Small intestine (tissue), 7 donors: ENCODE measurements at regions not wholly inside any gene's neighbourhood (a gene's known extent, or its start where the extent isn't known, plus 50 kb on each side); places are given as distances from the start of the nearest gene placed in this dataset.
"Not testable (repeated sequence)": the region's sequence is repeated elsewhere in the genome, so short reads cannot be mapped to it uniquely, and the experiment has no call there.

Source experiments
- DNase-seq, 2 donors: peaks; one replicate each; pipeline versions ENCODE4 v3.0.0 to v3.0.0-alpha.2; 2013
- FAIRE-seq: peaks from 2 replicates; lab custom pipeline; 2012; peaks lifted over from hg19 to GRCh38; lab: Jason Lieb, UNC
- H3K27ac ChIP-seq, 3 donors: one replicate each; pipeline ENCODE4 v1.5.1; 2013; ENCODE audit warnings: low read length in 2 of 3, mild to moderate bottlenecking in 2 of 3, control low read depth in 1 of 3, inconsistent platforms in 1 of 3, low read depth in 1 of 3, moderate library complexity in 1 of 3
- H3K27me3 ChIP-seq, 3 donors: one replicate each; pipeline ENCODE4 v1.6.1; 2013; ENCODE audit warnings: low read length in 3 of 3, inconsistent platforms in 1 of 3; ENCODE audit not compliant: control insufficient read depth in 3 of 3, insufficient read depth in 3 of 3
- H3K36me3 ChIP-seq, 3 donors: one replicate each; pipeline ENCODE4 v1.6.1; 2013; ENCODE audit warnings: low read length in 3 of 3, inconsistent platforms in 1 of 3, low read depth in 1 of 3, mild to moderate bottlenecking in 1 of 3, moderate library complexity in 1 of 3; ENCODE audit not compliant: control insufficient read depth in 3 of 3, insufficient read depth in 2 of 3
- H3K4me1 ChIP-seq, 3 donors: one replicate each; pipeline ENCODE4 v1.6.1; 2013; ENCODE audit warnings: low read length in 2 of 3, inconsistent platforms in 1 of 3, low read depth in 1 of 3, mild to moderate bottlenecking in 1 of 3, moderate library complexity in 1 of 3; ENCODE audit not compliant: control insufficient read depth in 3 of 3, insufficient read depth in 2 of 3
- H3K4me3 ChIP-seq, 3 donors: one replicate each; pipeline ENCODE4 v1.5.1; 2013; ENCODE audit warnings: low read length in 3 of 3, control low read depth in 1 of 3, inconsistent platforms in 1 of 3, low read depth in 1 of 3, mild to moderate bottlenecking in 1 of 3, moderate library complexity in 1 of 3
- H3K9me3 ChIP-seq, 2 donors: one replicate each; pipeline ENCODE4 v1.6.1; 2013; ENCODE audit warnings: low read depth in 1 of 2, low read length in 1 of 2; ENCODE audit not compliant: control insufficient read depth in 2 of 2, insufficient read depth in 1 of 2
- WGBS, 3 donors: extraction: QIAGEN DNeasy Blood & Tissue Kit; methylation state at CpG; one replicate each; pipeline ENCODE4 v1.1.7; 2013; 5-methylcytosine and 5-hydroxymethylcytosine counted together
- donor health status: healthy with polysubstance abuse.
- donor health status: control.
- donor health status: control.
- donor health status: Bipolar disorder and iron deficiency.
- donor health status: healthy.

DNA sequence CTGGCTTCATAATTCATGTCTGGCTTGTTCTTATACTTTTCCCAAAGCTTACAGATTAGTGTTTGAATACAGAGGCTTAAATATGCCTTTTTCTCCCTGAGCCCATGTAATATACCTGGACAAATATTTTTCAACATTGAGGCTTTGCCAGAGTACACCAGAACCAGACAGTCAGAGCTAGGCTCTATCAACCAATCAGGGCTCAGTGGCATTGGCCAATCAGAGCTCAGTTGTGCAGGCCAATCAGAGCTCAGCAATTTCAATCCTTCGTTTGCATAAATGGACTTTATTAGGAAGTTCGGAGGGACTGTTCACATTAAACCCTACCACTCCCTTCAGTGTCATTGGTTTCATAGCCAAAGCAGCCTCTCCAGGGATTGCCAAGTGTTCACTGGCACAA, 51.2 kb upstream of the TMSB15B start:
- no peak overlapping the region for H3K4me3 ChIP-seq
- no peaks in the 10 kb centered on the region for H3K36me3 ChIP-seq
- H3K27ac ChIP-seq: no peak overlapping the region
- no peak for DNase-seq
- H3K27me3 ChIP-seq: no peaks in the 10 kb centered on the region
- H3K9me3 ChIP-seq: no peaks in the 10 kb centered on the region
- WGBS, 3 donors: 69 to 93% (median 91%) methylated on average over 2 of the region's 2 CpGs
- FAIRE-seq: no peak
- H3K4me1 ChIP-seq: no peaks in the 10 kb centered on the region

DNA sequence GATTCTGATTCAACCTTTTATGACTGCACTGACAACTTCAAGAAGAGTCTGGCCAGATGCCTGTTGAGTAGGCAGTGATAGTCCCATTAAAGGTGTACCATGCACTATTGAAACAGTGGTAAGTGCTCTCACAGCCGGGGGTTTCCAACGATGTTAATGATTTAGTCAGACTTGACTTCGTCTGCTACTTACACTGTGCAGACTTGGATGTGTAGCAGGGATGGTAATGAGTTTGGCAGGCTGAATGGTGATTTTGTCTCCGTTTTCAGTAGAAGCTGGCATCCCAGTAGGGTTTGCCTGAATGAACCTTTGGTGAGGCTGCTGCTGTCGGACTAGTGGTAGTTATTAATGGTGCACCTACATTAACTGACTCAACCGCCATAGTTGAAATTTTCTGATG, 52.0 kb upstream of the TMSB15B start:
- FAIRE-seq: no peak

DNA sequence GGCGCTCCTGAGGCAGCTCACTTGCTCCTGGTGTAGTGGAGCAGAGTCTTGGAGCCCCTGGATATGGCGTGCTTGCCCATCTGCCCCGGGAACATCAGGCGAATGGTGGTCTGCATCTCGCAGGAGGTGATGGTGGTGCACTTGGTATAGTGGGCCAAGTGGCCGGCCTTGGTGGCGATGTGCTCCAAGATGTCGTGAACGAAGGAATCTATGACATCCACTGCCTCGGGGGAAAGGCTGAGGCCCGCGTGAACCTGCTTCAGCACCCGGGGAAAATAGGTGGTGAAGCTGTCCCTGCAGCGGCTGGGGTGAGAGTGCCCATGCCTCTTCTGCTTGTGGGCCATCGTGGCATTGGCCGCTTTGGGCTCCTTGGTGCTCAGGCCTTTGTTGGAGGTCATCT, 58.1 kb upstream of the TMSB15B start:
- DNase-seq (no peak), FAIRE-seq (no peak)
- WGBS, 3 donors: 91 to 97% (median 97%) methylated on average over 16 of the region's 16 CpGs
- Histone ChIP-seq H3K4me3 (no peak overlapping the region), H3K36me3 (no peaks in the 10 kb centered on the region), H3K4me1 (no peaks in the 10 kb centered on the region), H3K27ac (no peak overlapping the region), H3K27me3 (no peaks in the 10 kb centered on the region), H3K9me3 (peaks cover 0 to 5% of the 10 kb centered on the region in 2 donors)

More for the DNA sequence above, 52.0 kb upstream of the TMSB15B start:
- no peak for DNase-seq
- no peaks in the 10 kb centered on the region for H3K9me3 ChIP-seq
- WGBS, 3 donors: 84 to 93% (median 88%) methylated on average over 6 of the region's 6 CpGs
- no peaks in the 10 kb centered on the region for H3K27me3 ChIP-seq
- no peak overlapping the region for H3K27ac ChIP-seq
- no peaks in the 10 kb centered on the region for H3K4me1 ChIP-seq
- no peak overlapping the region for H3K4me3 ChIP-seq
- no peaks in the 10 kb centered on the region for H3K36me3 ChIP-seq

DNA sequence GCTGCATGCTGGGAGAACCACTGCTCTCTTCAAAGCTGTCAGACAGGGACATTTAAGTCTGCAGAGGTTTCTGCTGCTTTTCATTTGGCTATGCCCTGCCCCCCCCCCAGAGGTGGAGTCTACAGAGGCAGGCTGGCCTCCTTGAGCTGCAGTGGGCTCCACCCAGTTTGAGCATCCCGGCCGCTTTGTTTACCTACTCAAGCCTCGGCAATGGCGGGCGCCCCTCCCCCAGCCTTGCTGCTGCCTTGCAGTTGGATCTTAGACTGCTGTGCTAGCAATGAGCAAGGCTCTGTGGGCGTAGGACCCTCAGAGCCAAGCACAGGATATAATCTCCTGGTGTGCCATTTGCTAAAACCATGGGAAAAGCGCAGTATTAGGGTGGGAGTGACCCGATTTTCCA, 59.8 kb upstream of the TMSB15B start:
- not testable (repeated sequence) for H3K4me1 ChIP-seq, H3K9me3 ChIP-seq, DNase-seq, H3K27me3 ChIP-seq, H3K4me3 ChIP-seq, H3K27ac ChIP-seq, FAIRE-seq, H3K36me3 ChIP-seq
- 91 to 92% (median 91%) methylated on average over 3 to 8 of the region's 8 CpGs for WGBS, 3 donors

DNA sequence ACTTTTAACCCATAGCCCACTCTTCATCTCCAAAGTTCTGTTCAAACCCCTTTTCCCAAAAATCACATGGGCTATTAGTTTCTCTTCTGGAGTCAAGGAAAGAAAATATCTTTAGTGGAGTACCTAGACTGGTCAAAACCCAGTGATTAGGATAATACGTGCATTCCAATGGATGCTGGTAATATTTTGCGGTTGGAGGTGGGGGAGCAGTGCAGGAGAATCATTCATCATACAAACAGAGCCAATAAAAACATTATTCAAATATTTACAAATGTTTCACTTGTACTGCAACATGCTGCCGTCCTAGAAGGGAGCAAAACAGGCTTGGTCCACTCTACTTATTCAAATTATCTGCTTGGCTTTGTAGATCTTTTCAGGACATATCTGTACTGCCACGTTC, 57.2 kb upstream of the RAB9B start:
- H3K4me1 ChIP-seq: no peaks in the 10 kb centered on the region
- H3K4me3 ChIP-seq: no peak overlapping the region
- H3K36me3 ChIP-seq: no peaks in the 10 kb centered on the region
- H3K27me3 ChIP-seq: no peaks in the 10 kb centered on the region
- H3K27ac ChIP-seq: no peak overlapping the region
- DNase-seq: no peak
- no peak for FAIRE-seq
- no peaks in the 10 kb centered on the region for H3K9me3 ChIP-seq
- 45 to 64% (median 59%) methylated on average over 4 of the region's 4 CpGs for WGBS, 3 donors

DNA sequence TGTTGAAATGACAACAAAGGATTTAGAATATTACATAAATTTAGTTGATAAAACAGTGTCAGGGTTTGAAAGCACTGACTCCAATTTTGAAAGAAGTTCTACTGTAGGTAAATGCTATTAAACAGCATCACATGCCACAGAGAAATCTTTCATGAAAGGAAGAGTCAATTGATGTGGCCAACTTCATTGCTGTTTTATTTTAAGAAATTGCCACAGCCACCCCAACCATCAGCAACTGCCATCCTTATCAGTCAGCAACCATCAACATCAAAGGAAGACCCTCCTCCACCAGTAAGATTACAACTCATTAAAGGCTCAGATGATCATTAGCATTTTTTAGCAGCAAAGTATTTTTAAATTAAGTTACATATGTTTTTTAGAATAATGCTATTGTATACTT, 54.6 kb upstream of the RAB9B start:
- H3K9me3 ChIP-seq: no peaks in the 10 kb centered on the region
- no peak overlapping the region for H3K27ac ChIP-seq
- H3K4me3 ChIP-seq: no peak overlapping the region
- H3K36me3 ChIP-seq: no peaks in the 10 kb centered on the region
- FAIRE-seq (no peak), DNase-seq (no peak)
- no peaks in the 10 kb centered on the region for H3K4me1 ChIP-seq
- no peaks in the 10 kb centered on the region for H3K27me3 ChIP-seq

DNA sequence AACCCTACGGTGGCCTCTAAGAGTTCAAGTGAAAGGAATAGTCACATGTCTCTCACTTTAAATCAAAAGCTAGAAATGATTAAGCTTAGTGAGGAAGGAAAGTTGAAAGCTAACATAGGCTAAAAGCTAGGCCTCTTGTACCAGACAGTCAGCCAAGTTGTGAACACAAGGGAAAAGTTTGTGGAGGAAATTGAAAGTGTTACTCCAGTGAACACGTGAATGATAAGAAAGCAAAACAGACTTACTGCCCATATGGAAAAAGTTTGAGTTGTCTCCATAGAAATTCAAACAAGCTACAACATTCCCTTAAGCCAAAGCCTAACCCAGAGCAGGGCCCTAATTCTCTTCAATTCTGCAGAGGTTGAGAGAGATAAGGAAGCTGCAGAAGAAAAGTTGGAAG, 51.5 kb upstream of the RAB9B start:
- no peak overlapping the region for H3K4me3 ChIP-seq
- H3K27ac ChIP-seq: no peak overlapping the region
- DNase-seq (peak; percentile 15 to 39), FAIRE-seq (peak; percentile 26)
- peaks cover 0 to 6% (median 0%) of the 10 kb centered on the region in 3 donors for H3K4me1 ChIP-seq
- H3K27me3 ChIP-seq: no peaks in the 10 kb centered on the region
- no peaks in the 10 kb centered on the region for H3K36me3 ChIP-seq
- H3K9me3 ChIP-seq: no peaks in the 10 kb centered on the region
- WGBS, 3 donors: 14 to 51% (median 26%) methylated on average over 2 of the region's 2 CpGs

DNA sequence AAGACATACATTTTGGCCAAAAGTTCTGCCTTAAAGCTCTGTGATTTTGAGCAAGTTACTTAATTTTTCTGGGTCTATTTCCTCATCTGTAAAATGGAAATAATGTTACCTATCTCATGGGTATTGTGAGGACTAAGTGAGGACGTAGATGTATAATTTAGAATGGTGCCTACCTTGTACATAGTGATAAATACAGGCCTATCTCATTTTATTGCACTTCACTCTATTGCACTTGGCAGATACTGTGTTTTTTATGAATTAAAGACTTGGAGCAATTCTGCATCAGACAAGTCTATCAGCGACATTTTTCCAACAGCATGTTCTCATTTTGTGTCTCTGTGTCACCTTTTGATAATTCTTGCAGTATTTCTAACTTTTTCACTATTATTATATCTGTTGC, 50.9 kb upstream of the RAB9B start:
- no peaks in the 10 kb centered on the region for H3K36me3 ChIP-seq
- peaks cover 0 to 6% (median 0%) of the 10 kb centered on the region in 3 donors for H3K4me1 ChIP-seq
- H3K27me3 ChIP-seq: no peaks in the 10 kb centered on the region
- H3K27ac ChIP-seq: no peak overlapping the region
- FAIRE-seq (no peak), DNase-seq (no peak)
- H3K9me3 ChIP-seq: no peaks in the 10 kb centered on the region
- 13 to 52% (median 29%) methylated on average over 2 of the region's 2 CpGs for WGBS, 3 donors
- no peak overlapping the region for H3K4me3 ChIP-seq
